Mesendoderm (in vitro differentiated cells): ENCODE measurements at regions not wholly inside any gene's neighbourhood (a gene's known extent, or its start where the extent isn't known, plus 50 kb on each side); places are given as distances from the start of the nearest gene placed in this dataset.
A peak's percentile ranks its signal among the peaks of the same experiment; 100 is the strongest.

Experiments
- DNase-seq: peaks from one replicate; pipeline ENCODE4 v3.0.0; 2013
- H2AK5ac ChIP-seq: 2 replicates; pipeline ENCODE4 v1.6.1; 2013; ENCODE audit warnings: low read length, inconsistent platforms
- H2BK120ac ChIP-seq: 2 replicates; pipeline ENCODE4 v1.6.1; 2013; ENCODE audit warnings: low read depth, mild to moderate bottlenecking, low read length, moderate library complexity, mixed read lengths
- H2BK15ac ChIP-seq: replicated peaks from 2 replicates; pipeline ENCODE4 v1.6.1; 2013; ENCODE audit warnings: low read depth, mild to moderate bottlenecking, moderate library complexity
- H2BK5ac ChIP-seq: 2 replicates; pipeline ENCODE4 v1.6.1; 2013; ENCODE audit warnings: low read length, inconsistent platforms
- H3K18ac ChIP-seq: 2 replicates; pipeline ENCODE4 v1.6.1; 2013; ENCODE audit warnings: mild to moderate bottlenecking, low read length, mixed read lengths
- H3K23ac ChIP-seq: one replicate; pipeline ENCODE4 v1.6.1; 2013; ENCODE audit warnings: low read length
- H3K27ac ChIP-seq: 2 replicates; pipeline ENCODE4 v1.5.1; 2013; ENCODE audit warnings: low read depth, mild to moderate bottlenecking, inconsistent platforms, low read length, moderate library complexity
- H3K27me3 ChIP-seq: 2 replicates; pipeline ENCODE4 v1.6.1; 2013; ENCODE audit warnings: low read length, control low read depth, mild to moderate bottlenecking, inconsistent platforms; ENCODE audit not compliant: insufficient read depth, poor library complexity
- H3K36me3 ChIP-seq: 2 replicates; pipeline ENCODE4 v1.6.1; 2013; ENCODE audit warnings: low read length, inconsistent platforms; ENCODE audit not compliant: control insufficient read depth, insufficient read depth
- H3K4ac ChIP-seq: one replicate; pipeline ENCODE4 v1.6.1; 2013; ENCODE audit warnings: low read depth, mild to moderate bottlenecking, low read length, moderate library complexity
- H3K4me1 ChIP-seq: 2 replicates; pipeline ENCODE4 v1.6.1; 2013; ENCODE audit warnings: low read depth, low read length, inconsistent platforms; ENCODE audit not compliant: control insufficient read depth
- H3K4me2 ChIP-seq: 2 replicates; pipeline ENCODE4 v1.6.1; 2013; ENCODE audit warnings: low read length
- H3K4me3 ChIP-seq: 2 replicates; pipeline ENCODE4 v1.5.1; 2013; ENCODE audit warnings: mild to moderate bottlenecking, low read length
- H3K56ac ChIP-seq: one replicate; pipeline ENCODE4 v1.6.1; 2013; ENCODE audit warnings: low read length
- H3K79me1 ChIP-seq: 2 replicates; pipeline ENCODE4 v1.6.1; 2013; ENCODE audit warnings: low read length, inconsistent platforms
- H3K79me2 ChIP-seq: 2 replicates; pipeline ENCODE4 v1.6.1; 2013; ENCODE audit warnings: mild to moderate bottlenecking, low read length; ENCODE audit not compliant: control insufficient read depth, insufficient read depth
- H3K9ac ChIP-seq: 2 replicates; pipeline ENCODE4 v1.6.1; 2013; ENCODE audit warnings: low read length, inconsistent platforms
- H4K5ac ChIP-seq: one replicate; pipeline ENCODE4 v1.6.1; 2013; ENCODE audit warnings: low read length
- H4K8ac ChIP-seq: one replicate; pipeline ENCODE4 v1.6.1; 2013; ENCODE audit warnings: low read depth, mild to moderate bottlenecking, control low read depth, low read length, moderate library complexity
- WGBS: extraction: QIAGEN DNeasy Blood & Tissue Kit; methylation state at CpG from one replicate; pipeline ENCODE4 v1.1.7; 2013; ENCODE audit warnings: low lambda C conversion rate, missing lambda C conversion rate; ENCODE audit not compliant: insufficient coverage; ENCODE audit errors: extremely low coverage; 5-methylcytosine and 5-hydroxymethylcytosine counted together

DNA sequence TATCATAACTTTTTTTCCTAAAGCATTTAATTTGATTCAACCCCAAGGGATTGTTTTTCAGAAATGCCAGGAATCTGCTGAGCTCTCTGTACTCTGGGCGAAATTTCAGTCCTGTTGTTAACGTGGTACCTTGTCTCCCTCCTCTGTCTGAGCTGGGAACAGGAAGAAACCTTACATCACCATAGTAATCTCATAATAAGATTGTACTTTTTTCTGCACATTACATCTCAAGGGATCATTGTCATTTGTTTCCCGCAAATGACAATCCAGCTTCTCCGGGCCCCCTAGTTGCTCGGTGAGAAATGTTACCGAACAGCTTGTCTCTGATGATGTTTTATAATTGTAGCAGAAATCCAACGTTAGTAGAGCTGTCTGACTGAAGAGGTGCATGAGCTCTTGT lies 152.7 kb upstream of the ERCC4 start:
- Histone ChIP-seq H3K27ac (no peak overlapping the region), H2AK5ac (no peak overlapping the region), H3K4ac (no peak overlapping the region), H3K56ac (no peak overlapping the region), H2BK120ac (no peak overlapping the region), H3K79me2 (no peaks in the 10 kb centered on the region), H3K4me2 (no peak overlapping the region), H3K27me3 (no peaks in the 10 kb centered on the region), H3K36me3 (no peaks in the 10 kb centered on the region), H4K5ac (no peak overlapping the region), H2BK15ac (no peak overlapping the region), H3K9ac (no peak overlapping the region), H3K4me3 (no peak overlapping the region), H3K79me1 (no peaks in the 10 kb centered on the region), H2BK5ac (no peak overlapping the region), H3K23ac (no peak overlapping the region), H3K18ac (no peak overlapping the region), H4K8ac (no peak overlapping the region), H3K4me1 (no peaks in the 10 kb centered on the region)
- WGBS: no CpG with 5 or more reads among the region's 7 CpGs
- DNase-seq: peak; percentile 46

DNA sequence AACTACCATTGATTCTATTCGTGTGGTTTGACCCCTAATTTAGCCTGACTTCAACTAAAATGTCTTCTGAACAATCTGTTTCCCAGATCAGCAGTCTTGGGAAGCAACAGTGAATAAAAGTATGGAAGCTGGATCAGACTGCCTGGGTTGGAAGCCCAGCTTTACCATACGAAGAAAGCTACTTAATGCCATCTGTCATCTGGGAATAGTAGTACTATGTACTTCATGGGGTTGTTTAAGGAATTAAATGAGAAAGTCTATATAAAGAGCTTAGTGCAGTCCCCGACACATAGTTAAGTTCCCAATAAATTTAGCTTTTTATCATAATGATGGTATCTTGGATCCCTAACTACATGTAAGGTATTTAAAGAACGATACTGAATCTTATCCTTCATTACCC lies 151.5 kb upstream of the ERCC4 start:
- H3K18ac ChIP-seq: no peak overlapping the region
- H3K23ac ChIP-seq: no peak overlapping the region
- no peak overlapping the region for H3K4ac ChIP-seq
- H3K4me1 ChIP-seq: no peaks in the 10 kb centered on the region
- H2BK120ac ChIP-seq: no peak overlapping the region
- no peak overlapping the region for H3K9ac ChIP-seq
- DNase-seq: no peak
- H4K8ac ChIP-seq: no peak overlapping the region
- no peak overlapping the region for H3K56ac ChIP-seq
- H2BK15ac ChIP-seq: no peak overlapping the region
- H3K27me3 ChIP-seq: no peaks in the 10 kb centered on the region
- no peak overlapping the region for H4K5ac ChIP-seq
- no peaks in the 10 kb centered on the region for H3K36me3 ChIP-seq
- H3K27ac ChIP-seq: no peak overlapping the region
- H3K79me2 ChIP-seq: no peaks in the 10 kb centered on the region
- no peak overlapping the region for H2BK5ac ChIP-seq
- WGBS: no CpG with 5 or more reads among the region's 4 CpGs
- no peaks in the 10 kb centered on the region for H3K79me1 ChIP-seq
- H3K4me3 ChIP-seq: no peak overlapping the region
- no peak overlapping the region for H3K4me2 ChIP-seq
- no peak overlapping the region for H2AK5ac ChIP-seq

GRCh38 chr16:13770436-13770835 lies 149.5 kb upstream of the ERCC4 start:
- H2AK5ac ChIP-seq: no peak overlapping the region
- H3K56ac ChIP-seq: no peak overlapping the region
- WGBS: 100% methylated on average over 1 of the region's 5 CpGs
- no peak overlapping the region for H3K23ac ChIP-seq
- H2BK120ac ChIP-seq: no peak overlapping the region
- H2BK15ac ChIP-seq: no peak overlapping the region
- no peak overlapping the region for H2BK5ac ChIP-seq
- no peak overlapping the region for H3K9ac ChIP-seq
- no peak overlapping the region for H3K4me2 ChIP-seq
- no peak overlapping the region for H3K4me3 ChIP-seq
- no peaks in the 10 kb centered on the region for H3K27me3 ChIP-seq
- no peak overlapping the region for H3K18ac ChIP-seq
- DNase-seq: no peak
- no peak overlapping the region for H4K5ac ChIP-seq
- no peak overlapping the region for H3K4ac ChIP-seq
- no peaks in the 10 kb centered on the region for H3K79me2 ChIP-seq
- H3K79me1 ChIP-seq: no peaks in the 10 kb centered on the region
- no peak overlapping the region for H4K8ac ChIP-seq
- H3K36me3 ChIP-seq: no peaks in the 10 kb centered on the region
- no peak overlapping the region for H3K27ac ChIP-seq
- H3K4me1 ChIP-seq: no peaks in the 10 kb centered on the region

GRCh38 chr16:13772782-13773181 lies 147.2 kb upstream of the ERCC4 start:
- no peaks in the 10 kb centered on the region for H3K79me1 ChIP-seq
- no peak overlapping the region for H2BK120ac ChIP-seq
- no peak overlapping the region for H4K8ac ChIP-seq
- no peak overlapping the region for H4K5ac ChIP-seq
- WGBS: no CpG with 5 or more reads among the region's 1 CpG
- no peak overlapping the region for H3K4ac ChIP-seq
- H3K79me2 ChIP-seq: no peaks in the 10 kb centered on the region
- H3K36me3 ChIP-seq: no peaks in the 10 kb centered on the region
- H2AK5ac ChIP-seq: no peak overlapping the region
- H3K56ac ChIP-seq: no peak overlapping the region
- H3K4me1 ChIP-seq: no peaks in the 10 kb centered on the region
- no peak overlapping the region for H3K18ac ChIP-seq
- no peak overlapping the region for H3K9ac ChIP-seq
- H2BK15ac ChIP-seq: no peak overlapping the region
- H3K4me2 ChIP-seq: no peak overlapping the region
- H3K23ac ChIP-seq: no peak overlapping the region
- DNase-seq: no peak
- H3K4me3 ChIP-seq: no peak overlapping the region
- H3K27me3 ChIP-seq: no peaks in the 10 kb centered on the region
- no peak overlapping the region for H3K27ac ChIP-seq
- no peak overlapping the region for H2BK5ac ChIP-seq

DNA sequence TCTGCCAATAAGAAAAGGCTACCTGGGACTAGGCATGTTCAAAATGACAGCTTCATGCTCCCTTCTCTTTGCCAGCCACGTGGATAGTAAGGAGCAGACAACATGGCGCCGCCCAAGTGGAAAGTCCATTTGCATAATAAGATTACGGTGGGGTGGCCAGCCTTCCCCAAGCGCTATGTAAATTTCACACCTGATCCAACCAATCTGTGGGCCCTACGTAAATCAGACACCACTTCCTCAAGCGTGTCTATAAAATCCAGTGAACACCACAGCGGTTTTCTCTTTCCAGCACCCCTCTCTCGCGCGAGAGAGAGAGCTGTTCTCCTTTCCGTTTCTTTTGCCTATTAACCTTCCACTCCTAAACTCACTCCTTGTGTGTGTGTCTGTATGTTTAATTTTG lies 140.3 kb upstream of the ERCC4 start:
- Histone ChIP-seq H2BK120ac (no peak overlapping the region), H3K56ac (no peak overlapping the region), H4K5ac (no peak overlapping the region), H3K27ac (no peak overlapping the region), H3K18ac (no peak overlapping the region), H3K4me2 (no peak overlapping the region), H2AK5ac (no peak overlapping the region), H2BK5ac (no peak overlapping the region), H3K4ac (no peak overlapping the region), H4K8ac (no peak overlapping the region), H3K4me3 (no peak overlapping the region), H3K79me2 (no peaks in the 10 kb centered on the region), H3K27me3 (no peaks in the 10 kb centered on the region), H3K23ac (no peak overlapping the region), H3K36me3 (peaks cover 2% of the 10 kb centered on the region), H3K9ac (no peak overlapping the region), H3K79me1 (no peaks in the 10 kb centered on the region), H3K4me1 (no peaks in the 10 kb centered on the region), H2BK15ac (no peak overlapping the region)
- DNase-seq: peak; percentile 29
- WGBS: no CpG with 5 or more reads among the region's 12 CpGs

DNA sequence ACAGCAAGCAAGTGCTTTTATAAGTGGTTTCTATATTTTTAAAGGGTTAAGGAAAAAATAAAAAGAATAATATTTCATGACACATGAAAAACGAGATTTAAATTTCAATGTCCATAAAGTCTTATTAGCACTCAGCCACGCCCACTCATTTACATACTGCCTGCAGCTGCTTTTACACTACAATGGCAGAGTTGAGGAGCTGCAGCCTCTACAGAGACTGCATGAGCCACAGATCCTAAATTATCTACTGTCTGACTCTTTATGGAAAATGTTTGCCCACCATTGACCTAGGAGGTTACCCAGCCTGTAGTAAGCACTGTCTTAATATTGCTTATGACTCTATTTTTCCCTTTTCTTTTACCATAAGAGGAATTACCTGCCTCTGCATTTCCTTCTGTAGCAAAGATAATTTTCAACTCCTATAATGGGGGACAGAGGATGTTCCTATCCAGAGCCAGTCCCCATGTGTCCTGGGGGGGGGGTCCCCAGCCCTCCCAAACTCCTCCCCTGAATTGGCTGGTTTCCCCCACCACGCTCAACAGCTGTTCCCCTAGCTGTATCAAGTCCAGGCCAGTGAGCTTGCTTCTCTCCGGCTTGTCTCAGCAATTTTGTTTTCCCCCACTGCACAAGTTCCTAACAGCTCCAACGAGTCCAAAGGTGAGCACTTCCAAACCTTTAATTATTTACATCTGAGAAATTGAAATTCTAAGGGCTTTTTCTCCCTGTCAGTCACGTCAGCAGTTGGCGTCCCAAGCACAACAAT lies 139.4 kb upstream of the ERCC4 start:
- H3K18ac ChIP-seq: no peak overlapping the region
- no peak overlapping the region for H3K9ac ChIP-seq
- H2AK5ac ChIP-seq: no peak overlapping the region
- H3K36me3 ChIP-seq: peaks cover 2% of the 10 kb centered on the region
- no peaks in the 10 kb centered on the region for H3K4me1 ChIP-seq
- no peak overlapping the region for H3K4me3 ChIP-seq
- no peak overlapping the region for H2BK15ac ChIP-seq
- H3K79me1 ChIP-seq: no peaks in the 10 kb centered on the region
- H4K8ac ChIP-seq: no peak overlapping the region
- H3K27ac ChIP-seq: no peak overlapping the region
- no peak overlapping the region for H3K23ac ChIP-seq
- H2BK120ac ChIP-seq: no peak overlapping the region
- DNase-seq: no peak
- no CpG with 5 or more reads among the region's 7 CpGs for WGBS
- H4K5ac ChIP-seq: peak overlapping the region; percentile 50
- H3K56ac ChIP-seq: no peak overlapping the region
- H2BK5ac ChIP-seq: no peak overlapping the region
- no peaks in the 10 kb centered on the region for H3K79me2 ChIP-seq
- no peak overlapping the region for H3K4me2 ChIP-seq
- H3K4ac ChIP-seq: no peak overlapping the region
- H3K27me3 ChIP-seq: no peaks in the 10 kb centered on the region
